HG02943 (cell line): ENCODE measurements at regions not wholly inside any gene's neighbourhood (a gene's known extent, or its start where the extent isn't known, plus 50 kb on each side); places are given as distances from the start of the nearest gene placed in this dataset.

ENCODE experiments used
- ATAC-seq: cut with Tn5 transposase; IDR thresholded peaks from one replicate; pipeline ENCODE4 v1.9.1; 2021; ENCODE audit warnings: mild to moderate bottlenecking, low read depth, moderate library complexity; ENCODE audit not compliant: unreplicated experiment

DNA sequence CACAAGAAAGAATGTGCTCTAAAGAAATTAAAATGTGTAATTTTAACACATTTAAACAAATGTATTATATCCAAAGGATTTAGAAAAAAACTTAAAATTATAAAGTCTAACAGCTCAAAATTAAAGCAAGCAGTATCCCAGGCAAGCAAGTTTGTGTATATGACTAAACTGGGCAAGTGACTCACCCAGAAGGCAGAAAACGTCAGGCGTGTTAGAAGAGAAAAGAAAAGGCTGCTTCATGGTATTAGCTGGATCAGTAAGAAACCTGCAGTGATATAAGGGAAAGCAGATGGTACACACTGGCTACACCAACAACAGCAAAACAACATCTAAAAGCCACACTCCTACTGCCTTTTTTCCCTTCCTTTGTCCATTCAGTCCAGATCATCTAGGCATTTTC is 250.6 kb upstream of the NDST3 start:
- no peak for ATAC-seq

GRCh38 chr4:117784266-117784665 is 250.0 kb upstream of the NDST3 start:
- ATAC-seq, result no peak

- no peak for ATAC-seq
Observed at GRCh38 chr4:117786566-117786965, 247.7 kb upstream of the NDST3 start.

GRCh38 chr4:117793845-117794480 is 240.3 kb upstream of the NDST3 start:
- ATAC-seq, result no peak

DNA sequence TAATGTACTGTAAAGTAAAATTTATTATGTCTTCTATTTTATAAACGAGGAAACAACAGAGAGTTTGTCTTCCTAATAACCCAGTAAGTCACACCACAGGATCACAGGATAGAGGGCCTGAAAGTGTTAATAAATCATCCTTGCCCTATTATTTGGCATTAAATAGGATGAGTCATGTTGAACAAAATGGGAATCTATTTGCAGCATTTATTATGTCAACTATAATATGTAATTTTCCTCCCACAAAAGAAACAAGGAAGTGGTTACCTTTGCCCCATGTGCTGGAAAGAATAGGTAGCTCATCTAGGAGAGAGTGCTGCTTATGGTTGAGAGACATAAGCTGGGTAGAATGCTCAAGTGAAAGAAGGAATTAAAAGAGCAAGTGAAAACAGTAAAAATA is 237.6 kb upstream of the NDST3 start:
- no peak for ATAC-seq

GRCh38 chr4:117800636-117801035 is 233.7 kb upstream of the NDST3 start:
- ATAC-seq, result no peak

- ATAC-seq, result no peak
Observed at GRCh38 chr4:117801756-117802155, 232.5 kb upstream of the NDST3 start.

GRCh38 chr4:117811731-117812130 is 222.6 kb upstream of the NDST3 start:
- ATAC-seq, result no peak

DNA sequence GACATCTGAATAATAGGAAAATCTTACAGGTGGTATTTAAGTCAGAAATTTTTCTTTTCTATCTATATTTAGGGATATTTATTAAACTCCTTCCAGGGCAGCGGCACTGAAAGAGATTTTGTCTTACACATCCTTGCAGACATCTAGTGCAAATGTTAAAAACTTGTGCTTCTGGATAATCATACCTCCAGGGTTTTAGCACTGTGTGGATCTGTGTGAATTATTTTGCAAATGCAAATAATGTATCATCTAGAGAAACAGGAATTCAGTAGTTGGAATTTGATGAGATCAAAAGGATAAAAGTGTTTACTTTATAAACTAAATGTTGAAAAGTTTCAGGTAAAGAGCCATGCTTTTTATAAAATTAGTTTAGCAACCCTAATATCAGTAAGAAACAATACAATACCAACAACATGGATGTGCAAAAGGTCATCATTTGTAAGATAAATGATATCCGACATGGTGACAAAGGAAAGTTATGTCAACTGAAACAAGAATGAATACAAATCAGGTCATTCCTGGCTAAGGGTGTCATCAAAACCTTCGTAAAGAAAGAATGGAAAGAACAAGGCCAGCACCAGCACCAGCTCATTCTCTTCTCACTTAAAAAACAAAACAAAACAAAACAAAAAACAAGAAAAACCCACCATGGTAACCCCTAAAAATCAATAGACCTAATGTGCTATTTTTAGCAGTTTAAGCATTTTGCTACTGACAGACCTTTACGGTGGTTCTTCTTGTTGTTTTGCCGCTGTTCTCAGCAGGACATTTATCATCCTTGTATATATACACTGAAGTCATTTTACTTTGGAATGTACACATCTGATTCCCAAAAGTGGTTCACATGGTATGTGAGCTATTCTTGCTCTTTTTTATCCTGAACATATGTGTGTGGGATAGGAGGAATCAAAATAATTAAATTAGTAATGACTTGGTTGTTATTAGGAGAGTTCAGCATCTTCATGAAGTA is 219.7 kb upstream of the NDST3 start:
- no peak for ATAC-seq

- ATAC-seq, result no peak
Observed at GRCh38 chr4:117817301-117817700, 217.0 kb upstream of the NDST3 start.

DNA sequence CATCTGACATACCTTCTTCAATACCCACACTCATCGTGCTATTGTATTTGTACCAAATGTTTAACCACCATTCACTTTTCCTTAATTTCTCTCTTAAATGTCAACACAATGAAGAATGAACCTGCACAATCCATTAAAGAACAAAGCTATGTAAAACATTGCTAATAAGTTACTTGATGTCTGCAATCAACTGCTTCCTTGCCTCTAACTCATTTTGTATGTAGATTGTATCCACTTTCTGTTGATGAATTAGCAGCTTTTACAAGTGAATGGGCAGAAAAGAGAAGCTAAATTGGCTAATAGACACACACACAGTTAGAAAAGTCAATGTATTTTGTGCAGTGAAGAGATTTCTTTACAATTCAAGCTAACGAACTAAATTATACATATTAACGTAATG is 212.5 kb upstream of the NDST3 start:
- ATAC-seq, result no peak

DNA sequence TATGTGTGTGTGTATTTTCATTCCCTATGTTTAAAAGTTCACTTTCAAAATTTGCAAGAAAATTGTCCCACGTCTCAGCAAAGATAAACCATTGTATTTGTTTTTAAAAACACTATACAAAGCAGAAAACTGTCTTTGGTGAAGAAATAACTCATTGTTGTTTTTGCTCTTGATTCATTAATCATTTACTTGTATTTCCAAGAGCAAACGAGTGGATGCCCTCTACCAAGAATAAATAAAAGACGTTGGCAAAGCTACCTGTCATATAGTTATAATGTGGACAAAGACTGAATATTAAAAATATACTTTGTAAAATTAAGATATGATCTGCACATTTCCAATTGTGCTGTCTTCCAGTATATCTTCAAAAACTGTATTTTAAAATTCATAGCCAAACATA is 210.9 kb upstream of the NDST3 start:
- ATAC-seq, result no peak

- ATAC-seq, result no peak
Observed at GRCh38 chr4:117825600-117825999, 208.7 kb upstream of the NDST3 start.

DNA sequence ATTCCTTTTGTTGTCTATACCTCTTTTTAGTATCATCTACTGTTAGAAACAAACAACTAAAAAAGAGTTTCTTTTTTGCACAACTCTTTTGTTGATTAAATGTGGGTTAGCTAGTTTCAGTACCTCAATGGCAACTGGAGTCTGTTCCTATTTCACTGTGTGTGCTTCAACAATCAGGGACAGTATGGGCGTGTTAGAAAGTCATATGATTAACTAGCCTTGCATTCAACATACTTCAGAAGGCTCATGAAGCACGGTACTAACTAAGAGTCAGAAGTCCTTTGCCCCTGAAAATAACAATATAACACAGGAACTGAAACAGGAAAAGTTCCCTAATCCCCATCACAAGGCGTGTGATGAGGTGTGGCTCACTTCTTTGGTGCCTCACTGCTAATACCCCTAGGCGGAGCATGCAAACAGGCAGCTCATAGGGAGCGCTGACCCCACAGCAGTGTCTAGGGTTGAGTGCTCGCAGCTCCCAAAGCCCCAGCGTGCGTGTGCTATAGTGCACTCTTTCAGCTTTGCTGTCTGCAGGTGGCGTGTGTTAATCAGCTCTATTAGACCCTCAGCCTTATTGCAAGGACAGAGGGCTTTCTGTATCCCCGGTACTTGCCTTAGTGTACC is 203.1 kb upstream of the NDST3 start:
- no peak for ATAC-seq

- no peak for ATAC-seq
Observed at GRCh38 chr4:117835566-117835965, 198.7 kb upstream of the NDST3 start.

DNA sequence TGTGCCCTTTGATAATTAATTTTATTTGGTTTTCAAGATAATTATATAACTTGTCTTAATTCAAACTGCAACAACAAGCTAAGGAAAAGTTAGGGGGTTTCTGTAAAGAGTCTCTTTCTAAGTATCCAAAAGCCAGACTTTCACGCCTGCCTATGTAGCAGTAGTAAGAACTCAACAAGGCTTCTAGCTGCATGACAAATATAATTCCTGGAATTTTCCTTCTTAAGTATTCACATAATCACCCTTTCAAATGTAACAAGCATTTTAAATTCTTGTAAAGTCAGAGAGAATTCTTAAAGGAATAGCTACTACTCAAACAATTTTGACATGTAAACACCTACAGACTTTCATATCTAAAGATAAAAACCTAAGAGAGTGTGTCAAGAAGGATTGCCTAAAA is 189.7 kb upstream of the NDST3 start:
- no peak for ATAC-seq

- no peak for ATAC-seq
Observed at GRCh38 chr4:117845270-117845669, 189.0 kb upstream of the NDST3 start.

- ATAC-seq, result no peak
Observed at GRCh38 chr4:117847849-117848248, 186.4 kb upstream of the NDST3 start.

DNA sequence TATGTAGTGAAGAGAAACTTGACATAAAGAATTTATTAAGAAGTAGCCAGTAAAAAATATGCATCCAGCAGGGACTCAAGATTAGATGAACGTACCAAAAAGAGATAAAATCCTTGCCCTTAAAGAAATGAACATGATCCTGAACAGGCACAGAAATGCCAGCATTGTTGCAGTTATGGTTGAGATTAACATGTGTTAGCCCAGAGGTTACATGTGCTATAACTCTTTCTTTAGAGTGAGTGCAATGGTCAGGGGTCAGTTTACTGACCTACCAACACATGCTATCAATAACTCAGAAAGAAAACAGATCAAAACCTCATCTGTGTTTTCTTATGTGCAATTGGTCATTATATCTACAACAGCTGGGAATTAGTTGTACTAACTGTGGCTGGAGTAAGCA is 166.1 kb upstream of the NDST3 start:
- ATAC-seq, result no peak

- ATAC-seq, result no peak
Observed at GRCh38 chr4:117873779-117874178, 160.5 kb upstream of the NDST3 start.

DNA sequence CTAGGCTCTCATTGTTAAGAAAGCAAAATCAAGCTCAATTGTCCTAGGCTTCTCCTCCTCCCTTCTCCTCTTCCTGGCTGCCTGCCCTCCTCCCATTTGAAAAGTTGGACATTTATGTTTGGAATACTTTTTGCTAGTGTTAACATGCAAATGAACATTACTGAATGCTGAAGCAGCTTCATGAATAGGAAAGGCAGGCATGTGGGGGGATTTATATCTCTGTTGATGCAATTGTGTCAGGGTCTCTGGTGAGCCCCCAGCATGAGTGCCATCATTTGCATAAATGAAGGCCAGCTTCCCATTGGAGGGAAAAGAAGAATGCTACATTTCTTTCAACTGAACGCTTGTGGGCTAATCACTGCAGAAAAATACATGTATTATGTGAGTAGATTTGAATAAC is 160.1 kb upstream of the NDST3 start:
- ATAC-seq, result no peak
